ENCODE measurements at regions not wholly inside any gene's neighbourhood (a gene's known extent, or its start where the extent isn't known, plus 50 kb on each side); places are given as distances from the start of the nearest gene placed in this dataset. TPM values are rescaled to one million over a fixed set of nuclear protein-coding genes. Genes with fewer than 3 reads are reported as not detected.

DNA sequence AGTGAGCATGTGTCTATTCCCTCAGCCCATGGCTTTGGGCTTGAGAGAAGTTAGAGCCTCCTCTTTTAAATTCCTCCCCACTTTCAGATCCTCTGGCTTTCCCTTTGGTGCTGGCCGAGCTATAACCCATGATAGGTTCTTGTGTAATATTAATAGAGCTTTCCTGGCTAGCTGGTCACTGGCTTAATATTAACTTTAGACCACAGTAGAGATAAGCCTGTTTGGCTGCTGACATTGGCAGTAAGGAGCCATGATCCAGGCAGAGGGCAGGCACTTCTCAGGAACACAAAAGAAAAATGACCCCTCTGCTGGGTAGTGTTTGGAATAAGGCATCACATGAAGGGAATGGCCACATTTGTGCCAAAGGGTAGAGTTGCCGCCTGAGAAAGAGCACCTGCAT is 65.4 kb upstream of the UMPS start:
- intact Hi-C loops (cut with DNase I) = no loop called here
- ATAC-seq (no peak), DNase-seq (ENCODE audit: low spot score) (no peak)

DNA sequence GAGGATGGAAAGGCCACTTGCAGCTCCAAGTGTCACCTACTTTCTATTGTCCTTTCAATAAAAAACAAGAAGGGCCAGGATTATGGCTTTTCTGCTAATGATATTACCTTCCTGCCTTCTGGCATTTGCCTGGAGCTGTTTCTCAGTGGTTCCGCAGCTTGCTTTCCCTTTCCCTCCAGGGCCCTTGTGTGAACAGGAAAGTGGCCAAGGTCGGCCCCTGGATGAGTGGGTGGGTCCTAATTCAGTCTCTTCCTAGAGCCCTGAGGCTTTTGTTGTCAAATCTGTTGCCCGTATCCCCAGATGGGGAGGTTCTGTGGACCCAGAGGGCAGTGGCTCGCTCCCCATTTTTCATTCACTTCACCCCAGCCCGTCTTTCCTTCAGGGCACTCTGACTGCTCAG is 64.2 kb upstream of the UMPS start:
- no peak for DNase-seq (ENCODE audit: low spot score)
- no peak for ATAC-seq
- intact Hi-C loops (cut with DNase I) = no loop called here

DNA sequence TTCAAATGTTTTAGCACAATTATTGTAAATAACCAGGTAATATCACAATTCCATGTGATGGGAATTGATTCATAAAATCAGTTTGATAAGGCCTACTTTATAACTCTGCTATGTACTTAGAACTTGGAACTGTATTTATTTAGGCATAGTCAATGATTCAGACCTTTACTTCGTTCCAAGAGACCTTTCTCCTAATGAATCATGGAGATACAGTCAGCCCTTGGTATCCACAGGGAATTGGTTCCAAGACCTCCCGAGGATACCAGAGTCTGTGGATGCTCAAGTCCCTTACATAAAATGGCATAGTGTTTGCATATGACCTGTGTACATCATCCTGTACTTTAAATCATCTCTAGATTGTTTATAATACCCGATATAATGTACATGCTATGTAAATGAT is 60.8 kb upstream of the UMPS start:
- intact Hi-C loops (cut with DNase I) = no loop called here
- no peak for ATAC-seq
- DNase-seq (ENCODE audit: low spot score) = no peak

DNA sequence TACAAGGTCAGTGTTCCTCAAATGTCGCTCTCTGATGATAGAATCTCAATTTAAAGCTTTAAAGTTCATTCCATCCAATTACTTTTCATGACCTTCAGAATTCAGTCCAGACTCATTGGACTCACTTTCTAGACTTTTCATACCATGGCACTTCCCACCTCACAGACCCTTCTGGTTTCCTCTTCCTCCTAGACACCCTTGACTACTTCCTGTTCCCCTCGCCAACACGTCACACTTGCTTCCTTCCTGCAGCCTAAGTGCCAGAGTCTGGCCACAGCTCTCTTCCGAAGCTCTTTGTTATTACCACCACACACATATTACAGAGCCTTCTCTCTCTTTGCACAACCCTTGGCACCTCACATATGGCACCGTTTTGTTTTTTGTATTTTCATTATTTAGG is 59.1 kb upstream of the UMPS start:
- no peak for DNase-seq (ENCODE audit: low spot score)
- ATAC-seq = no peak
- intact Hi-C loops (cut with DNase I) = no loop called here

DNA sequence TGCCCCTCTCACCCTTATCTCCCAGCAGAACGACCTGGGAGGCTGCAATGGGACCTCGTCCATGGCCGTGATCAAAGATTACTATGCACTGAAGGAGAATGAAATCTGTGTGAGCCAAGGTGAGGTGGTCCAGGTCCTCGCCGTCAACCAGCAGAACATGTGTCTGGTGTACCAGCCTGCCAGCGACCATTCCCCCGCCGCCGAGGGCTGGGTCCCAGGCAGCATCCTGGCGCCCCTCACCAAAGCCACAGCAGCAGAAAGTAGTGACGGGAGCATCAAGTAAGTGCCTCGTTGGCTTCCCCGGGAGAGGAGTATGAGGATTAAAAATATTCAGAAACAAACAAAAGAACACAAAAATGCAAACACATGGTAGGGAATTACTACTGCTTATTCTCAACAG is 55.9 kb upstream of the UMPS start:
- DNase-seq (ENCODE audit: low spot score) (no peak), ATAC-seq (no peak)
- intact Hi-C loops (cut with DNase I) = no loop called here

DNA sequence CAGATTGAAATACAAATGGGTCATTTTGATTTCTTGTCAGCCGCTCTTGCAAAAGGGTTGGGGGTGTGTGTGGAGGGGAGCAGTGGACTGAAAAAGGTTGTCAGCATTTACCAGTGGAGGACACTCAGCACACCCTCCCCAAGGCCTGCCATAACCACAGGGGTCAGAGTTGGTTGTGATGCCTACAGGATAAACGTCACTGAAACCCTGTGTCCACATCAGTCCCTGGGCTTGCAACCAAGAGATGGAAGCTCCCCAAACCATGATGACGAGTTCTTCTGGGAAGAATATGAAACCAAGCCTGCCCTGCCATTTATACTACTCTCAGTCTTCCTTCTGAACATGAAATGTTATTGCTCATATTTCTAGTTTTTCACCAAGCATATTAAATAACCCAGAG is 54.0 kb upstream of the UMPS start:
- no peak for ATAC-seq
- no peak for DNase-seq (ENCODE audit: low spot score)
- intact Hi-C loops (cut with DNase I) = no loop called here

DNA sequence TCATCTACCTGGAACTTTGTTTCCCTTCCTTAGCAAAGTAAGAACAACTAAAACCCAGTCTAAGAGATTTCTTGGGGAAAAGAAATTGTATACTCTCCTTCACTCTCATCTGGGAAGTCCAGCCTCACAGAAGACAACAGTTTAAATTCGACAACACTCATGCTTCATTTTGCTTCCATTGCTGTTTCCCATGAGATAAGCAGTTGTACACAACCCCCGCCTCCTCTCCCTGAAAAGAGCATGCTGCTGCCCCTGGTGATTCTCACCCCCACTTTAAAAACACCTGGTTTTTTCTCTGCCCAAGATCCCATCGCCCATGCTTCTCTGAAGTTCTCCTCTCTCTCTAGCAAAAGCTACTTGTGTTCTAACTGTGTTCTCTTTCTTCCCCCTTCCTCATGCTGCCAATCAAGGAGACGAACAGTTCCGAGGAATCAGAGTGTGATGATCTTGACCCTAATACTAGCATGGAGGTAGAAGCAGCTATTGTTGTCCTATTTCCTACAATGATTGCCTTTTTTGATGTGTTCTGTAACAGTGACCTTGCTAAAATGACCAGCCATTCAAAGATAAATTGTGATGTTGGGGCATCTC is 51.1 kb upstream of the UMPS start:
- ATAC-seq = no peak
- DNase-seq (ENCODE audit: low spot score) = no peak
- intact Hi-C loops (cut with DNase I) = no loop called here

Small RNAs in the stretch of these regions (microRNA-seq; reads per million reads assigned to microRNA genes)
- gene MIR5002 (not detected), gene MIR6083 (not detected)

Data from sciatic nerve (tissue), 2 donors.